ENCODE measurements at regions not wholly inside any gene's neighbourhood (a gene's known extent, or its start where the extent isn't known, plus 50 kb on each side); places are given as distances from the start of the nearest gene placed in this dataset.
"Not testable (repeated sequence)": the region's sequence is repeated elsewhere in the genome, so short reads cannot be mapped to it uniquely, and the experiment has no call there.

DNA sequence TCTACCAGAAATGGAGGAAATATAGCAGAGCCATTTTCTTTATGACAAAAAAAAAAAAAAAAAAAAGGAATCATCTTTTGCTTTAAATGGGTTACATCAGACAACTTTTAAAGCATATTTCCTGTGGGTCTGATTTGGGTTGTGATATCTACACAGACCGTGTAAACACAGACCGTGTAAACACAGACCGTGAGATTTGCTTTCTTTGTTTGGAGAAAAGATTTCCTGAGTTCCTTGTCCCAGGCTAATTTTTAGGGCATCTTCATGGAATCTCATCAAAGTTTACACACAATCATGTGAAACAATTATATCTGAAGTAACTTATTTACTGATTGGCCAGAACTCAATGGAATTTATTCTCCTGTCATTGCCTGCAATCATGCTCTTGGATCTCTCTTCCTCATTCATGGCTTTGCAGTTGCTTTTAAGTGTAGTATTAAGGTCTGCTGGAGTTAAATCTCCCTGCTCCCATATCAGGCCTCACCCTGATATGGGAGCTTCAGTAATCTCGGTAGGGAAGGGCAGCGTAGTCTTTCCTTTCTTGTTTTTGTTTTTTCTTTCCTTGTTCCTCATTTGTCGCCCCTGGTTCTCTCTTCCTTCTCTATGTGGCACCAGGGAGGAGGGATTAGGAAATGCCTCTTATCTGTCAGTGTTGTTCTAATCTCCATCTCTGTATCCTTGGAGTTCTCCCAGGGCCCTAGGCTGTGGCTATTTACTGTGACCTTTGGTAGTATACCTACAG lies 248.6 kb upstream of the JADE1 start:
- no peak for DNase-seq

DNA sequence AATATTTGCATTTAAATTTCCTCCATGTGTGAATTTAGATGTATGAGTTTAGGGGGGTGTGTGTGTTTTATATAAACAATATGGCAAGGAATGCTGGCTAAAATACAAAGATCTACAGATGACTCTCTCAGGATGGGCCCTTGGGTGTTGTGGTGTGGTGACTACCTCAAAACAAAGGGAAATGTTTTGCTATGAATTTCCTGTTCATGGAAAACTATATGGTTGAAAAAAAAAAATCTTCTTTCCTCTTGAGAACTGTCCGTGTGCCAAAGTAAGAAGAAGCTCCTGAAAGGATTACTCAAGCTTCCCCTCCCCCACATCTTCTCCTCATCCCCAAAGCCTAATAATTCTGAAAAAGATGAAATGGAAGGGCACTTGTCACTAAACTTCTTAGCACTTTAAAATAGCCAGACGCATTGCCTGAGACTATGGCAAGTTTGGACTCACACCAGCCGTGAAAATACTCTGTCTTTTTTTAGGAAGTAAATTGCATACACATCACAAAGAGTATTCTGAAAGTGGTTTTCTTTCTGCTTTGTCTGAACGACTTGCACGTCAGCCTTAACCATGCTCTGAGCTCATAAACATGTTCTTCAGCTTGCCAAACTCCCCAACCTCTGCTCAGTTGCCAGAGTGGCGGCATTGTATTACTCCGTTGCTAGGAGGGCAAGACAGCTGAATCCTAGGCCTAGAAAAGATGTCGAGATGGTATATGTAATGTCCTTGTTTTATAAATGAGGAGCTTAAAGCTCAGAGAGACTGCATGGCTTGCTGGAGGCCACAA lies 250.4 kb upstream of the JADE1 start:
- peak; percentile 22 for DNase-seq

DNA sequence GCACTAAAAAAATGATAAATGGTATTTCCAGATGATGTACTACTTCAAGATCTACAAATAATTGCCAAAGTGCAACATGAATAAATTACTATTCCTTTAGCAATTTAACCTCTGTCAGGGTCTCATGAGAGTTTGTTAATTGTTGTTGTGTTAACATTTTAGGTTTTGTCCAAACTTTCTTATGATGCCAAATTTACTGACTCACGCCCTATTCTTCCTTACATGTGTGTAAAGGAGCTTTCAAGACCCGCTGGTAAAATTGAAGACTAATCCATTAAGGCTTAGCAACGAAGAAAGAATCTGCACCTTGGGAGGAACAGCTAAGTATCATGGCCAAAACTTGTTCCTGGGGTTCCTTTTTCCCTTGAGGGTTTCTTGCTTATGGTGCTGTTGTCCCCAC lies 252.7 kb upstream of the JADE1 start:
- no peak for DNase-seq

GRCh38 chr4:128553686-128554515 lies 255.6 kb upstream of the JADE1 start:
- DNase-seq = peak; percentile 78

DNA sequence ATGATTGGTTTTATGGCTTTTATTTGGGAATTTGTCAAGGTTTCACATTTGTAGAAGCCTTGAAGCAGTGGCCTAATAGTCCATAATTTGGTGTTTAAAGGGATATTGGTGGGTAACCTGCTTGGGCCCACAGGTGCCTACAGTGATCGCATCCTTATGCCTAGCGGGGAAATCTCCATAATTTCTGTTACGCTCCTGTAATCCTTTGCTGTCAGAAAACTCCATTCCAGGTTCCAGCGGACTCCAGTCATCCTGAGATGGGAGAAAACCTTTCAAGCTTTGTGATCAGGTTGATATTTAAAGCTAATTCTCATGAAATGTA lies 257.0 kb upstream of the JADE1 start:
- DNase-seq = no peak

DNA sequence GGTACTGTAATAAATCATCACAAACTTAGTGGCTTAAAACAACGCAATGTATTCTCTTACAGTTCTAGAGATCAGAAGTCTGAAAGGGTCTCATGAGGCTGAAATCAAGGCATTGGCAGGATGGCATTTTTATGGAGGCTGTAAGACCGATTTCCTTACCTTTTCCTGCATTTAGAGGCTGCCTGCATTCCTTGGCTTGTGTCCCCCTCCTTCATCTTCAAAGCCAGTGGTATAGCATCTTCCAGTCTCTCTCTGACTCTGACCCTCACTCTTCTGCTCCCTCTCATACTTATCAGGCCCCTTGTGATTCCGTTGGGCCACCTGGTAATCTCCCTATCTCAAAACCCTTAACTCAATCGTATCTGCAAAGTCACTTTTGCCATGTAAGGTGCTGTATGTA lies 258.2 kb upstream of the JADE1 start:
- no peak for DNase-seq

DNA sequence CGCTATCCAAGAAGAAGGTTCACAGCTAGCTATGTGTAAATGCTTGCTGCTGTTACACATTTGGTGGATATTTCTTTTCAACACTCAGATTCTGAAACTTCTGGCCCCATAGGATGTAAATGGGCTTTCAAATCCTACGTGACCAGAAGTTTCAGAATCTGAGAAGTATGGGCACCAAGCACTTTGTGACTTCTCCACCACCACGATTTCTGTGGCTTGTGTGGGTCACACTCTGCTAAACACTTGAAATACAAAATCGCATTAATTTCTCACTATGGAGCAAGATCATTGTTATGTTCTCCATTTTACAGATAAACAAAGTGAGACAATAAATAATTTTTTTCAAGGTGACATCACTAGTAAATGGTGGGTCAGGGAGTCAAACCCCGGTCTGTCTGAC lies 259.4 kb upstream of the JADE1 start:
- no peak for DNase-seq

- no peak for DNase-seq
Measured at GRCh38 chr4:128549636-128550035, 259.9 kb upstream of the JADE1 start.

GRCh38 chr4:128548381-128548780 lies 260.8 kb upstream of the PGRMC2 start:
- no peak for DNase-seq

DNA sequence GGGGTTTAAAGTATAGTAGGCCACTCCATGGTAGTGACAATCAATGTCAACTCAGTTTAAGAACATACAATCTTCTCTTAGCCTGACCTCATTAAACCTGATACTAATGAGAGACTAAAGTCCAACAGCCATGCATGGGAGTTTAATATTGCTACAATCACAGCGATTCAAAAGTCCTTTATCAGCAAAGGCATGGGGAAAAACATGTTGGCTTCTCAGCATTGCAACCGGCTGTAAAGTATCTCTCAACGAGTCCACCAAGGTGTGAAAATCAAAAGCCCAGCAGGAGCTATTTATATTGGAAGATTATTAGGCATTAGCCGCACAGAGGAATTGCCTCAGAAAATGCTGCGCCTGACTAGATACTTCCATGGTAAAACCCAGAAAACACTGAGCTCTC lies 256.7 kb upstream of the PGRMC2 start:
- no peak for DNase-seq

DNA sequence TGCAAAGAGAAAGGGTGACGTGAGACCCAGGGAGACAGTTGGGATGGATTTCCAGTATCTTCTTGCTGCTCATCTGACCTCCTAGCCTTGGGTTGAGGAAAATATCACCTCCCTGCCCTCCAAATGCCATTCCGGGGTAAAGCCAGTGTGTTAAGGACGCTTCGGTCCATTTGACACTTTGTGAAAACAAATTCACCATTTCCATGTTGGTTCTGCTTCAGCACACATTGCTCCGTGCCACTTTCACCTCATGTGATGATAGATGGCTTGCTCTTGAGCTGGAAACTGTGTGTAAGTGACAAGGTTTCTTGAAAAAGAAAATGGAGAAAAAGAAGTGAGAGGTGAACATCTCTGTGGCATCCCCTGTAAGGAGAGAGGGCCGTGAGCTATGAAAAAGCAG lies 256.1 kb upstream of the PGRMC2 start:
- DNase-seq = no peak

- no peak for DNase-seq
Measured at GRCh38 chr4:128542047-128542446, 254.4 kb upstream of the PGRMC2 start.

DNA sequence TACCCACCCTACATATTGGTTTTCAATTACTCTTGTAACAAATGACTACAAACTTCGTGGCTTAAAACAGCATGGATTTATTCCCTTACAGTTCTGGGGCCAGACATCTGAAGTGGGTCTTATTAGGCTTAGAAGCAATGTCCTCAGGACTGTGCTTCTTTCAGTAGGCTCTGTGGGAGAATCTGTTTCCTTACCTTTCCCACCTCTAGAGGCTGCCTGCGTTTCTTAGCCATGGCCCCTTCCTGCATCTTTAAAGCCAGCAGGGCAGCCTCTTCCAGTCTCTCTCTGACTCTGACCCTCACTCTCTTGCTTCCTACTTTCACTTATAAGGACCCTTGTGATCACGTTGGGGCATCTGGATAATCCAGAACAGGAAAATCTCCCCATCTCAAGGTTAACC lies 252.5 kb upstream of the PGRMC2 start:
- DNase-seq = no peak

GRCh38 chr4:128538111-128538882 lies 250.7 kb upstream of the PGRMC2 start:
- no peak for DNase-seq

- no peak for DNase-seq
Measured at GRCh38 chr4:128536746-128537145, 249.1 kb upstream of the PGRMC2 start.

DNA sequence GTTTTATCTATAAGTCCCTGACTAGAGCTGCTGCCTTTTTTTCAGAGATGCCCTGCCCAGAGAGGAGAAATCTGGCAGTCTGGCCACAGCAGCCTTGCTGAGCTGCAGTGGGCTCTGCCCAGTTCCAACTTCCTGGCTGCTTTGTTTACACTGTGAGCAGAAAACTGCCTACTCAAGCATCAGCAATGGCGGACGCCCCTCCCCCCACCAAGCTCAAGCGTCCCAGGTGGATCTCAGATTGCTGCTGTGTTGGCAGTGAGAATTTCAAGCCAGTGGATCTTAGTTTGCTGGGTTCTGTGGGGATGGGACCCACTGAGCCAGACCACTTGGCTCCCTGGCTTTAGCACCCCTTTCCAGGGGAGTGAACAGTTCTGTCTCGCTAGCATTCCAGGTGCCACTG lies 247.9 kb upstream of the PGRMC2 start:
- DNase-seq = not testable (repeated sequence)

DNA sequence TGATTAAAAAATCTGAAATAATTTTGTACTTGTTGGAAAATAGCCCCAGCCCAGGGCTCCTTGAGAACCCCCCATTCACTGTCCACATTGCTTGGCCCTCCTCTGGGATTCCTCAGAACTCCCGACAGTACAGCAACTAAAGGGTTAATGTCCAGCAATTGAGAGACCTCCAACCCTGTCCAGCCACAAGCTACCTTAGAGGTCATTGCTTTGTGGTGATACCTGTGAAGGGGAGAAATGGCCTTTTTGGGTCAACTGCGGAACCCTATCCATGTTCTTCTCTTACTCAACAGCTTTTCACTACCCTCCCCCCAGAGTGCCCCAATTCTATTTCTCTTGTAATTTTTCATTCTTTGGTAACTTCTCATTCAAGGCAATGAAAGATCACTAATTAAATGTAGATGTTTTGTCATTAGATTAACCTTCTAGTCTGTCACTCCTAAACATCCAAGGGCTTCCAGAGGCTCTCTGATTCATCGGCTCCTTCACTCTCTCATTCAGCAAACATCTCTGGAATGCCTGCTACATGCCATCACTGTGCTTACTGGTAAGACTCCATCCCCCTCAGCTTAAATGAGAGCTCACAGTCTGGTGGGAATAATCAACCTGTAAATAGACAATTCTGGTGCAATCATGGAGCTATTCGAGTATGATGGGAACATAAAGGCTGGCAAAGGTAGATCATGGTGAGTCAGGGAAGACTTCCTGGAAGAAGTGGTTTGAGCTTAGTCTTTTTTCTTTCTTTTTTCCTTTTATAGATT lies 241.4 kb upstream of the PGRMC2 start:
- DNase-seq = no peak

- no peak for DNase-seq
Measured at GRCh38 chr4:128527946-128528576, 240.4 kb upstream of the PGRMC2 start.

DNA sequence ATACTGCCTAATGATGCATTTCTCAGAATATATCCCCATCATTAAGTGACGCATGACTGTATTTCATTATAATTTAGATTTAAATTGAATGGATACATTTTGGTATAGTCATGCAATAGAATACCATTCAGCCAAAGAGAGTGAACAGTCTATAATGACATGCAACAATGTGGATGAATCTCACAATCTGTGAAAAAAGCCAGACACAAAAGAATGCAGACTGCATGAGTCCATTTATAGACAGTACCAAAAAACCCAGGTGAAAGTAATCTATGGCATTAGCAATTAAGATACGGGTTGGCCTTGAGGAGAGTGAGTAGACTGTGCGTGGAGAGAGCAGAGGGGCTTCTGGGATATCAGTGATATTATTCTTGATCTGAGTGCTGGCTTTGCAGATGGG lies 239.7 kb upstream of the PGRMC2 start:
- no peak for DNase-seq

DNA sequence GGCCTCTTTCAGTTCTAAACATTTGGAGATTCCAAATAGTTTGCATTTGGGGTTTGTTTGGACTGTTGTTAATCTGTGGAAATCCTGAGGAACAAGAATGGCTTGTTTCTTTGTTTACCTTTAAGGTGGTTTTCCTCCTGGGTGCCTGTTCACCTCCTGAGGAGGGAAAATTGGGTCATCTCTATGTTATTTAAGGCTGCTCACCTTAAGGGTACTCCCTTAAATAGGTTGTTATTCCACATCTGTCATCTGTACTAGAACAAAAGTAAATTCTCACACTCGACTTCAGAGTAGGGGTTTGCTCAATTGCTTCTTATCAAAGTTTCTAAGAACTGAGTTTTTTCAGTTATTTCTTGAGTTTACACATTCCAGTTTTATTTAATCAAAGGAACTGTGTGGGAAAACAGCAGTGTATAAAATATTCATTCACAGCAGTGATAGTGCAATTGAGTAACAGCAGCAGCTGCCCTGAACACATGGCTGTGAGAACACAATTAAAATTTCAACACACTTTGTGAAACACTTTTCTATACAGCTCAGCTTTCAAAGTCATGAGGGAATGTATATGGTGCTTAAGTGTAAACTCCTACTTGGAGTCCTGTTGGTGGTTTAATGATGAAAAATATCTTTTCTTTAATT lies 238.5 kb upstream of the PGRMC2 start:
- DNase-seq = no peak

DNA sequence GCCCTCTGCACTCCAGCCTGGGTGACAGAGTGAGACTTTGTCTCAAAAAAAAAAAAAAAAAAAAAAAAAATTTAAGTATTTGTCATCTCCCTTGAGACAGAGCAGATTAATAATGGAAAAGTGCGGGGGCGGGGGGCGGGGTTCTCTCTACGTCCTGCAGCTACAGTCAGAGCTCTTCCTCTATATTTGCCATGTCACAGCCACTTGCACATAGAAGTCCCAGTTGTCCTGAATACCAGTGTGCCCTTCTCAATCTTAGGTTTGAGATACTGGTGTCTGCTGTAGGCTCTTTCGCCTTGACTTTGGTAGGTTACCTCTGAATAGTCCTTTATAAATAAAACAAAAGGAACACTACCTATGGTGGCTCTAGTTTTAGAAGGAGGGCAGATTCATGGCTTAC lies 237.8 kb upstream of the PGRMC2 start:
- DNase-seq = no peak
